ENCODE measurements at regions not wholly inside any gene's neighbourhood (a gene's known extent, or its start where the extent isn't known, plus 50 kb on each side); places are given as distances from the start of the nearest gene placed in this dataset.
"Not testable (repeated sequence)": the region's sequence is repeated elsewhere in the genome, so short reads cannot be mapped to it uniquely, and the experiment has no call there.

GRCh38 chr4:134879019-134879418 lies 677.4 kb upstream of the PABPC4L start:
- TF ChIP-seq CTCF (IDR thresholded peaks at IDR 0.05; ENCODE audit: low read depth, low read length) = no peak
- POLR2A ChIA-PET = no interaction called here

GRCh38 chr4:134867027-134867426 lies 665.4 kb upstream of the PABPC4L start:
- POLR2A ChIA-PET = no interaction called here
- no peak for TF ChIP-seq CTCF (IDR thresholded peaks at IDR 0.05; ENCODE audit: low read depth, low read length)
- H3K27ac ChIP-seq (ENCODE audit: low read depth, low read length) = no peak overlapping the region
- H3K9me3 ChIP-seq (ENCODE audit: control insufficient read depth, insufficient read depth, low read length) = no peaks in the 10 kb centered on the region
- no peak overlapping the region for H3K4me3 ChIP-seq (ENCODE audit: low read depth, low read length)
- CTCF ChIA-PET = no interaction called here
- no peak for DNase-seq (ENCODE audit: low read depth, low spot score)
- H3K27me3 ChIP-seq (ENCODE audit: control insufficient read depth, insufficient read depth, low read length) = no peaks in the 10 kb centered on the region

More at GRCh38 chr4:134879019-134879418, 677.4 kb upstream of the PABPC4L start:
- no peak for DNase-seq (ENCODE audit: low read depth, low spot score)
- CTCF ChIA-PET = no interaction called here
- no peaks in the 10 kb centered on the region for H3K27me3 ChIP-seq (ENCODE audit: control insufficient read depth, insufficient read depth, low read length)
- no peak overlapping the region for H3K4me3 ChIP-seq (ENCODE audit: low read depth, low read length)
- no peak overlapping the region for H3K27ac ChIP-seq (ENCODE audit: low read depth, low read length)
- H3K9me3 ChIP-seq (ENCODE audit: control insufficient read depth, insufficient read depth, low read length) = no peaks in the 10 kb centered on the region

- ChIA-PET CTCF (no interaction called here), POLR2A (no interaction called here)
- no peak for DNase-seq (ENCODE audit: low read depth, low spot score)
- Histone ChIP-seq H3K27ac (ENCODE audit: low read depth, low read length) (no peak overlapping the region), H3K27me3 (ENCODE audit: control insufficient read depth, insufficient read depth, low read length) (no peaks in the 10 kb centered on the region), H3K9me3 (ENCODE audit: control insufficient read depth, insufficient read depth, low read length) (no peaks in the 10 kb centered on the region), H3K4me3 (ENCODE audit: low read depth, low read length) (no peak overlapping the region)
- TF ChIP-seq CTCF (IDR thresholded peaks at IDR 0.05; ENCODE audit: low read depth, low read length) = 0 out of 2 replicates have a peak, but pooled peaks have one; percentile 16
Observed at GRCh38 chr4:134865675-134866074, 664.1 kb upstream of the PABPC4L start.

DNA sequence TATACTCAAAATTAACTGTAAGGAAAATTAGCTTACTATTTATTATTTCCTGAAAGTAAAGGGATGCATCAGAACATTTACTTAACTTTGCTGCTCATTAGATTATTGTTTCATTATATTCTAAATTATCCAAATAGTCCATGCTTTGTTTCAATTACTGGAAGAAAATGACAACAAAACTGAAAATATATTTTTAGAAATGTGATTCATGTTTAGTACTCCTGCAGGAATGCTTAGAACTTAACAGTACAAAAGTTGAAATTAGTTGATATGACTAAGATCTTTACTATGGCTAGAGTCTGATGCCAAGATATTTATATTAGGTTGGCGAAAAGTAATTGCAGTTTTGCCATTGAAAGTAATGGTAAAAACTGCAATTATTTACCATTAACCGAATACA lies 660.5 kb upstream of the PABPC4L start:
- H3K27me3 ChIP-seq (ENCODE audit: control insufficient read depth, insufficient read depth, low read length) = no peaks in the 10 kb centered on the region
- no peaks in the 10 kb centered on the region for H3K9me3 ChIP-seq (ENCODE audit: control insufficient read depth, insufficient read depth, low read length)
- H3K4me3 ChIP-seq (ENCODE audit: low read depth, low read length) = no peak overlapping the region
- DNase-seq (ENCODE audit: low read depth, low spot score) = no peak
- ChIA-PET CTCF (no interaction called here), POLR2A (no interaction called here)
- no peak overlapping the region for H3K27ac ChIP-seq (ENCODE audit: low read depth, low read length)
- no peak for TF ChIP-seq CTCF (IDR thresholded peaks at IDR 0.05; ENCODE audit: low read depth, low read length)

GRCh38 chr4:134848681-134849080 lies 647.1 kb upstream of the PABPC4L start:
- no peak for DNase-seq (ENCODE audit: low read depth, low spot score)
- Histone ChIP-seq H3K27me3 (ENCODE audit: control insufficient read depth, insufficient read depth, low read length) (no peaks in the 10 kb centered on the region), H3K9me3 (ENCODE audit: control insufficient read depth, insufficient read depth, low read length) (no peaks in the 10 kb centered on the region), H3K27ac (ENCODE audit: low read depth, low read length) (no peak overlapping the region), H3K4me3 (ENCODE audit: low read depth, low read length) (no peak overlapping the region)
- ChIA-PET POLR2A (no interaction called here), CTCF (no interaction called here)
- no peak for TF ChIP-seq CTCF (IDR thresholded peaks at IDR 0.05; ENCODE audit: low read depth, low read length)

DNA sequence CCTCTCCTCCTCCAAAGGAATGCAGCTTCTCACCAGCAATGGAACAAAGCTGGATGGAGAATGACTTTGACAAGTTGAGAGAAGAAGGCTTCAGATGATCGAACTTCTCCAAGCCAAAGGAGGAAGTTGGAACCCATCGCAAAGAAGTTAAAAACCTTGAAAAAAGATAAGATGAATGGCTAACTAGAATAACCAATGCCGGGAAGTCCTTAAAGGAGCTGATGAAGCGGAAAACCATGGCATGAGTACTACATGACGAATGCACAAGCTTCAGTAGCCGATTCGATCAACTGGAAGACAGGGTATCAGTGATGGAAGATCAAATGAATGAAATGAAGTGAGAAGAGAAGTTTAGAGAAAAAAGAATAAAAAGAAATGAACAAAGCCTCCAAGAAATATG lies 629.2 kb upstream of the PABPC4L start:
- H3K27me3 ChIP-seq (ENCODE audit: control insufficient read depth, insufficient read depth, low read length); H3K9me3 ChIP-seq (ENCODE audit: control insufficient read depth, insufficient read depth, low read length); CTCF ChIA-PET; H3K4me3 ChIP-seq (ENCODE audit: low read depth, low read length); POLR2A ChIA-PET; H3K27ac ChIP-seq (ENCODE audit: low read depth, low read length); DNase-seq (ENCODE audit: low read depth, low spot score): not testable (repeated sequence)
